ENCODE measurements at regions not wholly inside any gene's neighbourhood (a gene's known extent, or its start where the extent isn't known, plus 50 kb on each side); places are given as distances from the start of the nearest gene placed in this dataset.

DNA sequence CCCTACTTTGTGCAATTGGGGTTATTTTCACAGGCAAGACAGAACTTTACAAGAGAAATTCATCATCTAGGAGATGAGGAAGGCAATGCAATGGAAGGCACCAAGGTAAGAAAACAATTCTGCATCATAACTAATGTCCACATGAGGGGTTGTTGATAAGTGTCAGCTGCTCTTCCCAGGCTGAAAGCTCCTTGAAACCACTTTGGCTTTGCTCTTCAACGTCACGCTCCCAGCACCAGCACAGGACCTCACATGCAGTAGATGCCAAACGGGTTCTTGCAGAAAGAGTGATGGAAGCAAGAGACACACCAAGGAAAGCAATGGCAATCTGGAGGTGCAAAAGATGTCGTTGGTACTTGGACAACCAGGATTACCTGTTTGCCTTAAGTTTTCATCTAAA lies 485.5 kb downstream of the BCL11B start:
- no peaks in the 10 kb centered on the region for H3K9me2 ChIP-seq
- H2AFZ ChIP-seq (ENCODE audit: low read depth): no peak overlapping the region
- DNase-seq: no peak
- H3K4me3 ChIP-seq (ENCODE audit: low read depth in 2 of 2, low read length in 1 of 2): no peak overlapping the region
- H3K27ac ChIP-seq (ENCODE audit: low read depth in 2 of 2, low read length in 1 of 2): no peak overlapping the region
- no peaks in the 10 kb centered on the region for H3K4me1 ChIP-seq (ENCODE audit: control insufficient read depth in 1 of 2, insufficient read depth in 2 of 2, low read depth in 1 of 2, low read length in 1 of 2)
- H3K9me3 ChIP-seq: no peaks in the 10 kb centered on the region
- CTCF ChIA-PET: no interaction called here
- H3K79me2 ChIP-seq (ENCODE audit: insufficient read depth): no peaks in the 10 kb centered on the region
- no peaks in the 10 kb centered on the region for H4K20me1 ChIP-seq (ENCODE audit: insufficient read depth)
- H3F3A ChIP-seq (replicated peaks; ENCODE audit: insufficient read depth): no peaks in the 10 kb centered on the region
- no peaks in the 10 kb centered on the region for H3K36me3 ChIP-seq (replicated peaks in 1 of 2; ENCODE audit: control insufficient read depth in 1 of 2, insufficient read depth in 2 of 2, low read length in 1 of 2)
- POLR2A ChIA-PET: no interaction called here
- 0% methylated on average over 4 of the region's 4 CpGs for WGBS (ENCODE audit: low lambda C conversion rate)
- H3K4me2 ChIP-seq: no peak overlapping the region
- TF ChIP-seq, protein P1, sequence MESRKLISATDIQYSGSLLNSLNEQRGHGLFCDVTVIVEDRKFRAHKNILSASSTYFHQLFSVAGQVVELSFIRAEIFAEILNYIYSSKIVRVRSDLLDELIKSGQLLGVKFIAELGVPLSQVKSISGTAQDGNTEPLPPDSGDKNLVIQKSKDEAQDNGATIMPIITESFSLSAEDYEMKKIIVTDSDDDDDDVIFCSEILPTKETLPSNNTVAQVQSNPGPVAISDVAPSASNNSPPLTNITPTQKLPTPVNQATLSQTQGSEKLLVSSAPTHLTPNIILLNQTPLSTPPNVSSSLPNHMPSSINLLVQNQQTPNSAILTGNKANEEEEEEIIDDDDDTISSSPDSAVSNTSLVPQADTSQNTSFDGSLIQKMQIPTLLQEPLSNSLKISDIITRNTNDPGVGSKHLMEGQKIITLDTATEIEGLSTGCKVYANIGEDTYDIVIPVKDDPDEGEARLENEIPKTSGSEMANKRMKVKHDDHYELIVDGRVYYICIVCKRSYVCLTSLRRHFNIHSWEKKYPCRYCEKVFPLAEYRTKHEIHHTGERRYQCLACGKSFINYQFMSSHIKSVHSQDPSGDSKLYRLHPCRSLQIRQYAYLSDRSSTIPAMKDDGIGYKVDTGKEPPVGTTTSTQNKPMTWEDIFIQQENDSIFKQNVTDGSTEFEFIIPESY (IDR thresholded peaks at IDR 0.05; ENCODE audit: borderline replicate concordance, low read depth): no peak
- no peak for TF ChIP-seq NFIC (IDR thresholded peaks at IDR 0.05; ENCODE audit: borderline replicate concordance)
- TF ChIP-seq GATA2 (CRISPR knock-in tag; IDR thresholded peaks at IDR 0.05): no peak
- no peak for TF ChIP-seq MEF2A (IDR thresholded peaks at IDR 0.05; ENCODE audit: borderline replicate concordance, low read depth)
- TF ChIP-seq RXRA (IDR thresholded peaks at IDR 0.05; ENCODE audit: borderline replicate concordance, low read depth): no peak
- TF ChIP-seq EP300 (IDR thresholded peaks at IDR 0.05; ENCODE audit: borderline replicate concordance in 1 of 2, low read depth in 1 of 2, low read length in 1 of 2): no peak
- no peak for TF ChIP-seq FOXM1 (IDR thresholded peaks at IDR 0.05; ENCODE audit: low read depth)
- H3K9ac ChIP-seq: no peak overlapping the region
- no peaks in the 10 kb centered on the region for H3K27me3 ChIP-seq (ENCODE audit: insufficient read depth)

DNA sequence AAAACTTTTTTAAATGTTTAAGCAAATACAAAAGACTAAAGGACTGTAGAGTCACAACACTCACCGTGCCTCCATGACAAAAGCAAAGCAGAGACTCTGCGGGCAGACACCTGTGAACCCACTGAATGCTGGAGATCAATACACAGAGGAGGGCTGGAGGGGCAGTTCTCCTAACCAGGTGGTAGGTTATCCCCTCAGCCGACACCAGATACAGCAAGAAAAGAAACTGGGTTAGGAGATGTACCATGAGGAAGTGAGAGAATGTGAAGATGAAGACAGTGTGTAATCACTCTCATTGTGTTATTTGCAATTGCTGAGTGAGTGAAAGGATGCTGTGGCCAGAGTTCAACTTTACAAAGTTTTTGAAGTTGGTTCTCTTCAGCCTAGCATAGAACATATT lies 480.3 kb downstream of the BCL11B start:
- no peaks in the 10 kb centered on the region for H3K9me3 ChIP-seq
- H3K36me3 ChIP-seq (replicated peaks in 1 of 2; ENCODE audit: control insufficient read depth in 1 of 2, insufficient read depth in 2 of 2, low read length in 1 of 2): no peaks in the 10 kb centered on the region
- no peak overlapping the region for H3K4me3 ChIP-seq (ENCODE audit: low read depth in 2 of 2, low read length in 1 of 2)
- ChIA-PET CTCF (no interaction called here), POLR2A (no interaction called here)
- no peak for DNase-seq
- H3K27me3 ChIP-seq (ENCODE audit: insufficient read depth): no peaks in the 10 kb centered on the region
- no peak overlapping the region for H3K9ac ChIP-seq
- no peaks in the 10 kb centered on the region for H3K79me2 ChIP-seq (ENCODE audit: insufficient read depth)
- H3F3A ChIP-seq (replicated peaks; ENCODE audit: insufficient read depth): no peaks in the 10 kb centered on the region
- no peaks in the 10 kb centered on the region; the same call in 1 of the 2 replicates for H3K9me2 ChIP-seq
- TF ChIP-seq MEF2A (IDR thresholded peaks at IDR 0.05; ENCODE audit: borderline replicate concordance, low read depth) (no peak), RAD21 (IDR thresholded peaks at IDR 0.05; ENCODE audit: low read length) (no peak), FOXJ3 (CRISPR knock-in tag; IDR thresholded peaks at IDR 0.05) (no peak), RCOR1 (IDR thresholded peaks at IDR 0.05; ENCODE audit: low read length) (no peak), ELF1 (IDR thresholded peaks at IDR 0.05) (no peak), POLR2AphosphoS5 (IDR thresholded peaks at IDR 0.05; ENCODE audit: low read depth, low read length) (no peak), EP300 (IDR thresholded peaks at IDR 0.05; ENCODE audit: borderline replicate concordance in 1 of 2, low read depth in 1 of 2, low read length in 1 of 2) (no peak), YY1 (IDR thresholded peaks at IDR 0.05; ENCODE audit: low read depth) (no peak), FOXM1 (IDR thresholded peaks at IDR 0.05; ENCODE audit: low read depth) (no peak), TCF12 (IDR thresholded peaks at IDR 0.05) (no peak), TEAD4 (IDR thresholded peaks at IDR 0.05; ENCODE audit: borderline replicate concordance, insufficient read depth) (no peak), SIN3A (IDR thresholded peaks at IDR 0.05; ENCODE audit: borderline replicate concordance, low read depth, low read length) (no peak), TAF1 (IDR thresholded peaks at IDR 0.05; ENCODE audit: borderline replicate concordance, low read depth, low read length) (no peak)
- TF ChIP-seq, protein P2, sequence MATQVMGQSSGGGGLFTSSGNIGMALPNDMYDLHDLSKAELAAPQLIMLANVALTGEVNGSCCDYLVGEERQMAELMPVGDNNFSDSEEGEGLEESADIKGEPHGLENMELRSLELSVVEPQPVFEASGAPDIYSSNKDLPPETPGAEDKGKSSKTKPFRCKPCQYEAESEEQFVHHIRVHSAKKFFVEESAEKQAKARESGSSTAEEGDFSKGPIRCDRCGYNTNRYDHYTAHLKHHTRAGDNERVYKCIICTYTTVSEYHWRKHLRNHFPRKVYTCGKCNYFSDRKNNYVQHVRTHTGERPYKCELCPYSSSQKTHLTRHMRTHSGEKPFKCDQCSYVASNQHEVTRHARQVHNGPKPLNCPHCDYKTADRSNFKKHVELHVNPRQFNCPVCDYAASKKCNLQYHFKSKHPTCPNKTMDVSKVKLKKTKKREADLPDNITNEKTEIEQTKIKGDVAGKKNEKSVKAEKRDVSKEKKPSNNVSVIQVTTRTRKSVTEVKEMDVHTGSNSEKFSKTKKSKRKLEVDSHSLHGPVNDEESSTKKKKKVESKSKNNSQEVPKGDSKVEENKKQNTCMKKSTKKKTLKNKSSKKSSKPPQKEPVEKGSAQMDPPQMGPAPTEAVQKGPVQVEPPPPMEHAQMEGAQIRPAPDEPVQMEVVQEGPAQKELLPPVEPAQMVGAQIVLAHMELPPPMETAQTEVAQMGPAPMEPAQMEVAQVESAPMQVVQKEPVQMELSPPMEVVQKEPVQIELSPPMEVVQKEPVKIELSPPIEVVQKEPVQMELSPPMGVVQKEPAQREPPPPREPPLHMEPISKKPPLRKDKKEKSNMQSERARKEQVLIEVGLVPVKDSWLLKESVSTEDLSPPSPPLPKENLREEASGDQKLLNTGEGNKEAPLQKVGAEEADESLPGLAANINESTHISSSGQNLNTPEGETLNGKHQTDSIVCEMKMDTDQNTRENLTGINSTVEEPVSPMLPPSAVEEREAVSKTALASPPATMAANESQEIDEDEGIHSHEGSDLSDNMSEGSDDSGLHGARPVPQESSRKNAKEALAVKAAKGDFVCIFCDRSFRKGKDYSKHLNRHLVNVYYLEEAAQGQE (IDR thresholded peaks at IDR 0.05; ENCODE audit: low read depth, low read length): no peak
- TF ChIP-seq, protein P3, sequence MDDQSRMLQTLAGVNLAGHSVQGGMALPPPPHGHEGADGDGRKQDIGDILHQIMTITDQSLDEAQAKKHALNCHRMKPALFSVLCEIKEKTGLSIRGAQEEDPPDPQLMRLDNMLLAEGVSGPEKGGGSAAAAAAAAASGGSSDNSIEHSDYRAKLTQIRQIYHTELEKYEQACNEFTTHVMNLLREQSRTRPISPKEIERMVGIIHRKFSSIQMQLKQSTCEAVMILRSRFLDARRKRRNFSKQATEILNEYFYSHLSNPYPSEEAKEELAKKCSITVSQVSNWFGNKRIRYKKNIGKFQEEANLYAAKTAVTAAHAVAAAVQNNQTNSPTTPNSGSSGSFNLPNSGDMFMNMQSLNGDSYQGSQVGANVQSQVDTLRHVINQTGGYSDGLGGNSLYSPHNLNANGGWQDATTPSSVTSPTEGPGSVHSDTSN (IDR thresholded peaks at IDR 0.05): no peak
- TF ChIP-seq, protein P4, sequence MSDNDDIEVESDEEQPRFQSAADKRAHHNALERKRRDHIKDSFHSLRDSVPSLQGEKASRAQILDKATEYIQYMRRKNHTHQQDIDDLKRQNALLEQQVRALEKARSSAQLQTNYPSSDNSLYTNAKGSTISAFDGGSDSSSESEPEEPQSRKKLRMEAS (IDR thresholded peaks at IDR 0.05; ENCODE audit: low read depth): no peak
- WGBS (ENCODE audit: low lambda C conversion rate): 6% methylated on average over 3 of the region's 3 CpGs
- no peak overlapping the region for H3K4me2 ChIP-seq
- H3K27ac ChIP-seq (ENCODE audit: low read depth in 2 of 2, low read length in 1 of 2): no peak overlapping the region
- H2AFZ ChIP-seq (ENCODE audit: low read depth): no peak overlapping the region
- H3K4me1 ChIP-seq (ENCODE audit: control insufficient read depth in 1 of 2, insufficient read depth in 2 of 2, low read depth in 1 of 2, low read length in 1 of 2): no peaks in the 10 kb centered on the region
- H4K20me1 ChIP-seq (ENCODE audit: insufficient read depth): no peaks in the 10 kb centered on the region

All from SK-N-SH (cell line).